PC-3 (cell line): ENCODE measurements at regions not wholly inside any gene's neighbourhood (a gene's known extent, or its start where the extent isn't known, plus 50 kb on each side); places are given as distances from the start of the nearest gene placed in this dataset.

Source experiments
- ATAC-seq: fragments of 200-7000 bp; cut with Tn5 transposase; 2 replicates; pipeline ENCODE4 v1.9.1; 2020; ENCODE audit warnings: mild to moderate bottlenecking, moderate library complexity
- BruUV-seq: library from RNA; stranded (reverse); fragments of 400-500 nt; replicated peaks from 2 replicates; lab custom pipeline; 2021; lab: Mats Ljungman, UMichigan
- CTCF ChIA-PET: fragments of 300-600 bp; sonication (Branson Sonifier 250); formaldehyde crosslinking; loops from one replicate; lab custom pipeline; 2022; ENCODE audit warnings: antibody characterized with exemption; lab: Charles Lee
- POLR2A ChIA-PET: fragments of 300-600 bp; sonication (Branson Sonifier 250); formaldehyde crosslinking; loops from one replicate; lab custom pipeline; 2022; ENCODE audit warnings: antibody characterized with exemption; ENCODE audit not compliant: unreplicated experiment; lab: Charles Lee
- DNase-seq: peaks from one replicate; pipeline ENCODE4 v3.0.0-alpha.2; 2015
- H2AFZ ChIP-seq: fragments of 300-600 bp; sonication (generic); 2 replicates; pipeline ENCODE4 v1.6.0; 2016; ENCODE audit warnings: antibody characterized with exemption, low read length
- H3F3A ChIP-seq: fragments of 300-600 bp; sonication (generic); one replicate; pipeline ENCODE4 v1.6.0; 2017; ENCODE audit warnings: antibody characterized with exemption, low read length, control low read depth, mild to moderate bottlenecking; ENCODE audit not compliant: unreplicated experiment
- H3K27ac ChIP-seq: fragments of 300-600 bp; sonication (generic); 2 replicates; pipeline ENCODE4 v1.5.1; 2016; ENCODE audit warnings: mild to moderate bottlenecking, low read length
- H3K27me3 ChIP-seq: fragments of 300-600 bp; sonication (generic); 2 replicates; pipeline ENCODE4 v1.6.1; 2016; ENCODE audit warnings: low read length, mixed read lengths
- H3K36me3 ChIP-seq: fragments of 300-600 bp; sonication (generic); 2 replicates; pipeline ENCODE4 v1.6.1; 2016; ENCODE audit warnings: low read depth, mixed run types, low read length, mixed read lengths
- H3K4me1 ChIP-seq: fragments of 300-600 bp; sonication (generic); 2 replicates; pipeline ENCODE4 v1.5.1; 2016; ENCODE audit warnings: low read length; ENCODE audit not compliant: insufficient read depth
- H3K4me2 ChIP-seq: fragments of 300-600 bp; sonication (generic); 2 replicates; pipeline ENCODE4 v1.6.0; 2016; ENCODE audit warnings: low read length
- H3K4me3 ChIP-seq: fragments of 300-600 bp; sonication (generic); 2 replicates; pipeline ENCODE4 v1.5.1; 2016; ENCODE audit warnings: mild to moderate bottlenecking, low read length, mixed read lengths
- H3K79me2 ChIP-seq: fragments of 300-600 bp; sonication (generic); 2 replicates; pipeline ENCODE4 v1.6.1; 2017; ENCODE audit warnings: low read length, mixed read lengths
- H3K9ac ChIP-seq: fragments of 300-600 bp; sonication (generic); 2 replicates; pipeline ENCODE4 v1.6.0; 2016; ENCODE audit warnings: mild to moderate bottlenecking, low read length
- H3K9me2 ChIP-seq: fragments of 300-600 bp; sonication (generic); replicated peaks from 2 replicates; pipeline ENCODE4 v1.6.1; 2016; ENCODE audit warnings: mixed run types, low read length, mixed read lengths
- H3K9me3 ChIP-seq: fragments of 300-600 bp; sonication (generic); 2 replicates; pipeline ENCODE4 v1.6.1; 2016; ENCODE audit warnings: low read length, mixed read lengths
- H4K20me1 ChIP-seq: fragments of 300-600 bp; sonication (generic); 2 replicates; pipeline ENCODE4 v1.6.1; 2016; ENCODE audit warnings: low read length, mixed read lengths
- EZH2 ChIP-seq: fragments of 300-600 bp; sonication (generic); IDR thresholded peaks from one replicate; pipeline ENCODE4 v1.6.1; 2017; ENCODE audit warnings: antibody characterized with exemption, mild to moderate bottlenecking, low read length; ENCODE audit not compliant: unreplicated experiment
- EZH2phosphoT487 ChIP-seq: fragments of 300-600 bp; sonication (generic); IDR thresholded peaks from 2 replicates; pipeline ENCODE4 v1.6.1; 2018; ENCODE audit warnings: mild to moderate bottlenecking, antibody characterized with exemption, low read length, borderline replicate concordance
- intact Hi-C: fragments of 100-400 bp; cut with micrococcal nuclease; formaldehyde crosslinking; loops from 2 replicates; pipeline ENCODE4 v1.9.0; 2023
- TF ChIP-seq, protein P1 (sequence below): fragments of 300-600 bp; sonication (generic); conservative IDR thresholded peaks from 2 replicates; pipeline ENCODE4 v1.5.1; 2017; ENCODE audit warnings: antibody characterized with exemption, low read depth, mild to moderate bottlenecking, low read length

DNA sequence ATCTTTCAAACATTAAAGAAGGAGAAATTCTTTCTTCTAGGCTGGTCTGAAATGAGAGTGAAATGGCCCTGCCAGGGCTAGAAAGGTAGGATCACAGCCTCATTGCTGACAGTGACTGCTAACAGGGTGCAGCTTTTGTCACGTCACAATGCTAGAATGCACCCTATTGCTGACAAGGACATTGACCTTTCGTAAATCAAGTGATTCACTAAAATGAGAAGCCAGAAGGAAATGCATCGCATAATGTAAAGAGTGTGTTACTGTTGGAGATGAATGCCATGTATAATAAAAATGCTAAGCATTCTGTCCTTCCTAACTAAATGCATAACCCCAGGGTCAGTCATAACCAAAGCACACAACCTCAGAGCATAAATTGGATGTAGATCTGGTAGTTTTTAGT is 732.9 kb downstream of the TDRD15 start:
- H3K4me1 ChIP-seq: no peaks in the 10 kb centered on the region
- no peak overlapping the region for H3K4me3 ChIP-seq
- no peak for DNase-seq
- intact Hi-C loops: no loop called here
- H2AFZ ChIP-seq: no peak overlapping the region
- no peak for ATAC-seq
- ChIA-PET POLR2A (no interaction called here), CTCF (no interaction called here)
- peaks cover 12% of the 10 kb centered on the region; the same call in 1 of the 2 replicates for H3K9me3 ChIP-seq
- no peaks in the 10 kb centered on the region for H3K9me2 ChIP-seq
- no peak overlapping the region for H3K9ac ChIP-seq
- no peak overlapping the region for H3K27ac ChIP-seq
- no peaks in the 10 kb centered on the region for H3F3A ChIP-seq
- no TSS peak for BruUV-seq
- H3K27me3 ChIP-seq: no peaks in the 10 kb centered on the region
- TF ChIP-seq, protein P1, sequence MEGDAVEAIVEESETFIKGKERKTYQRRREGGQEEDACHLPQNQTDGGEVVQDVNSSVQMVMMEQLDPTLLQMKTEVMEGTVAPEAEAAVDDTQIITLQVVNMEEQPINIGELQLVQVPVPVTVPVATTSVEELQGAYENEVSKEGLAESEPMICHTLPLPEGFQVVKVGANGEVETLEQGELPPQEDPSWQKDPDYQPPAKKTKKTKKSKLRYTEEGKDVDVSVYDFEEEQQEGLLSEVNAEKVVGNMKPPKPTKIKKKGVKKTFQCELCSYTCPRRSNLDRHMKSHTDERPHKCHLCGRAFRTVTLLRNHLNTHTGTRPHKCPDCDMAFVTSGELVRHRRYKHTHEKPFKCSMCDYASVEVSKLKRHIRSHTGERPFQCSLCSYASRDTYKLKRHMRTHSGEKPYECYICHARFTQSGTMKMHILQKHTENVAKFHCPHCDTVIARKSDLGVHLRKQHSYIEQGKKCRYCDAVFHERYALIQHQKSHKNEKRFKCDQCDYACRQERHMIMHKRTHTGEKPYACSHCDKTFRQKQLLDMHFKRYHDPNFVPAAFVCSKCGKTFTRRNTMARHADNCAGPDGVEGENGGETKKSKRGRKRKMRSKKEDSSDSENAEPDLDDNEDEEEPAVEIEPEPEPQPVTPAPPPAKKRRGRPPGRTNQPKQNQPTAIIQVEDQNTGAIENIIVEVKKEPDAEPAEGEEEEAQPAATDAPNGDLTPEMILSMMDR: no peak
- TF ChIP-seq EZH2 (no peak), EZH2phosphoT487 (no peak)
- H4K20me1 ChIP-seq: no peaks in the 10 kb centered on the region
- no peaks in the 10 kb centered on the region for H3K79me2 ChIP-seq
- no peaks in the 10 kb centered on the region for H3K36me3 ChIP-seq
- no peak overlapping the region for H3K4me2 ChIP-seq

DNA sequence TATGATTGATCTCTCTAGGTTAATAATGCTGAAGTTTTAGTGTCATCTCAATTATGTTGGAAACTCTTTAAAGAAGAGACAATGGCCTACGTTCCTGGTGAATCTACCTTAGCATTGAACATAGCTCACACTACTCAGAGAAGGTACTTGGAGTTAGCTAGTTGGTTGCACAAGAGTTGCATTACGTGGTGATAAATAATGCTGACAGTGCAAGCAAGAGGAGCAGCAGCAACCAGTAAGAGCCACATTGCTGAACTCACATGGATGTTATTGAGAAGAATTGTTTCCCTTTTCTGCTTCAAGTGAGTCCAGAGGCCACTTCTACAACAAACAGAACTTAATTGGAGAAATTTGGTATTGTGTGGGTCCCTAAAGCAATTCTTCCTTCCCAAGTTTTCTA is 737.1 kb downstream of the TDRD15 start:
- Histone ChIP-seq H4K20me1 (no peaks in the 10 kb centered on the region), H3K79me2 (no peaks in the 10 kb centered on the region), H2AFZ (no peak overlapping the region), H3K9me3 (peaks cover 22% of the 10 kb centered on the region), H3K4me2 (no peak overlapping the region), H3K4me1 (no peaks in the 10 kb centered on the region), H3K27ac (no peak overlapping the region), H3K9me2 (no peaks in the 10 kb centered on the region), H3F3A (no peaks in the 10 kb centered on the region), H3K27me3 (no peaks in the 10 kb centered on the region), H3K36me3 (no peaks in the 10 kb centered on the region), H3K4me3 (no peak overlapping the region), H3K9ac (no peak overlapping the region)
- no TSS peak for BruUV-seq
- TF ChIP-seq EZH2: no peak
- ChIA-PET POLR2A (no interaction called here), CTCF (no interaction called here)
- intact Hi-C loops: no loop called here
- ATAC-seq: no peak
- DNase-seq: no peak

DNA sequence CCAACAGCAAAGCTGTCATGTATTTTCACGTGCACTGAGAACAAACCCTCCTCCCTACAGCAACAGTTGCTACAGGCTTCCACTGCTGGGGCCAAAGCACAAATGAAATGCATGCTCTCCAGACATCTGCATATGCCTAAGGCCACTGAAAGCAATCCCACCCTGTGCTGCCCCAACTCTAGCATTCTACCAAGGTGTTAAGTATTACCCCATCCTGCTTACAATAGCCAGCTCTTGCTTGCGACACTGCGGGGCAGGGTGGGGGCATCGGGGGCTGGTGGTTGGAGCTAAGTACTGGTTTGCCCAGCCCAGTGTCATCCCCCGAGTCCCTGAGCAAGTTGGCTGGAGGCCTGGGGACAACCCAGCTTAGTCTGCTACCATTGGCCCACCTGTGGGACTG is 742.5 kb downstream of the TDRD15 start:
- Histone ChIP-seq H3K79me2 (no peaks in the 10 kb centered on the region), H3K36me3 (no peaks in the 10 kb centered on the region), H3F3A (no peaks in the 10 kb centered on the region), H2AFZ (no peak overlapping the region), H3K4me1 (no peaks in the 10 kb centered on the region), H3K9me2 (no peaks in the 10 kb centered on the region), H4K20me1 (no peaks in the 10 kb centered on the region), H3K4me3 (no peak overlapping the region), H3K9me3 (peaks cover 29% of the 10 kb centered on the region), H3K4me2 (no peak overlapping the region), H3K27ac (no peak overlapping the region), H3K9ac (no peak overlapping the region), H3K27me3 (no peaks in the 10 kb centered on the region)
- TF ChIP-seq EZH2phosphoT487: no peak
- TF ChIP-seq, protein P1: no peak
- CTCF ChIA-PET: no interaction called here
- DNase-seq: no peak
- no peak for ATAC-seq
- intact Hi-C loops: no loop called here
- POLR2A ChIA-PET: no interaction called here
- no TSS peak for BruUV-seq
